HG03460 (cell line): ENCODE measurements at regions not wholly inside any gene's neighbourhood (a gene's known extent, or its start where the extent isn't known, plus 50 kb on each side); places are given as distances from the start of the nearest gene placed in this dataset.
"Not testable (repeated sequence)": the region's sequence is repeated elsewhere in the genome, so short reads cannot be mapped to it uniquely, and the experiment has no call there.

ENCODE experiments used
- ATAC-seq: cut with Tn5 transposase; IDR thresholded peaks from one replicate; pipeline ENCODE4 v1.9.1; 2021; ENCODE audit not compliant: unreplicated experiment

GRCh38 chr2:62412347-62412742 is 93.7 kb downstream of the TMEM17 start:
- ATAC-seq: no peak

DNA sequence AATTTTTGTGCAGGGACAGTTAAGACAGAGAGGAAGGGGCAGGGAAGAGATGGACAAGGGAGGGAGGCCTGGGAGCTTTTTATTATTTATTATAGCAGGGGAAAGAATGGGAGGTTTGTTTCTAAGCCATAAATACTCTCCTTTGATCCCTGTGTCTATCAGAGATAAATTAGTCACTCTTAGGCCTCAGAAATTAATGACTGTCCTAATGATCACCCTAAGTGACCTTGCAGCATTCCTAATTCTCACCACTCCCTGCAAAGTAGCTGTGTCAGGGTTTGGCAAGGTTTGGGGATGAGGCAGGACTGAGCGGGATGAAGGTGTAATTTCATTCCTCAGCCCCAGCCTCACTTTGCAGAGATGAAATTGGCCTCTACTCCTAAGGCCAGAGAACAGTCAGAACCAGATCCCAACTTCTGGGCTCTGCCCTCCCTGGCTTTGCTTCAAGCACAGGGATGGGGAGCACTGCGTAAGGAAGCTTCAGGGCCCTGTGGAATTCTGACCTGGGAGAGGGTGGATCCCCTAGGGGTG is 95.0 kb downstream of the TMEM17 start:
- ATAC-seq: no peak

GRCh38 chr2:62410015-62410453 is 96.0 kb downstream of the TMEM17 start:
- no peak for ATAC-seq

DNA sequence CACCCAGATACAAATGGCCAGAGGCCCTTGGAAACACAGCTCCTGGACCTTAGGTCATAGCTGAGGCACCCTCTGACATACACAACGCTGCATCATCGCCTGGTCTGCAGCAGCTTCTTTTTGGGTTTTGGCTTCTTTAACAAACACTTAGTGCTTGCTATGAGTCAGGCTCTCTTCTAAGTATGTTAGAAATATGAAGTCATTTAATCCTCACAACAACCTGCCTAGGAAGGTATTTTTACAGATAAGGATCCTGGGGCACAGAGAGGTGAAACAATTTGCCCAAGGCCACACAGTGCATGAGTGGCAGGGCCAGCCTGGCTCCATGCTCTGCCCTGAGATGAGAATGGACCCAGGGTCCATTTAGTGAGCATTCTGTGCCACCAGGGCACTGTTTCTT is 96.6 kb downstream of the TMEM17 start:
- ATAC-seq: no peak

- ATAC-seq: no peak
Observed at GRCh38 chr2:62408241-62408677, 97.7 kb downstream of the TMEM17 start.

GRCh38 chr2:62407838-62408237 is 98.2 kb downstream of the TMEM17 start:
- ATAC-seq: no peak

- ATAC-seq: no peak
Observed at GRCh38 chr2:62407401-62407800, 98.6 kb downstream of the TMEM17 start.

GRCh38 chr2:62406573-62407043 is 99.4 kb downstream of the TMEM17 start:
- no peak for ATAC-seq

DNA sequence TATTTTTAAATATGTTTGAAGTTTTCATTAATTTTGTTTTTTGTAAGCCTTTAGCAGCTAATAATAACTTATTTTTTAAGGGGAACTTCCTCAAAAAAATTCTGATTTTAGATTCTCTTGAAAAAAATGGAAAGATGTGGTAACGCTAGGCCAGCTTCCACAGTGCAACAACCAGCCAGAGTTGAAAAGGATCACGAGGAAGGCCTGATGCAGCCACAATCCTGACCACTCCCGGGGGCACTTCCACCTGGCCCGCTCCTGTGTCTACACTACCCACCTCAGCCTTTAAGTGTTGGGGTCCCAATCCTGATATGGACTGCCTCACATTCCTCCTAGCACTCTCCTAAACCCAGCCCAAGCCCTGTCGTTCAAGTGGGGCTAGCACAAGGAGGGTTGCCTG is 101.1 kb downstream of the TMEM17 start:
- no peak for ATAC-seq

DNA sequence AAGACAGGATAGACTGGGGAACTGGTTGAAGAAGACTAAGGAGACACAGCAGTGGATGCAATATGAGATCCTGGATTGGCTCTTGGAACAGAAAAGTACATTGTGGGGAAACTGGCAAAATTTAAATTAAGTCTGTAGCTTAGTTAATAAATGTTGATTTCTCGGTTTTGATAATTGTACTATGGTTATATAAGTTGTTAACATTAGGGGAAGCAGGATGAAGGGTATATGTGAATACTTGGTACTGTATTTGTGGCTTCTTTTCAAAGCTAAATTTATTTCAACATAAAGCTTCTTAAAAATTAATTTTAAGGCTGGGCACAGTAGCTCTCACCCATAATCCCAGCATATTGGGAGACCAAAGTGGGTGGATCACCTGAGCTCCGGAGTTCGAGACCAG is 103.8 kb downstream of the TMEM17 start:
- ATAC-seq: no peak

GRCh38 chr2:62398356-62398755 is 107.6 kb downstream of the TMEM17 start:
- ATAC-seq: no peak

DNA sequence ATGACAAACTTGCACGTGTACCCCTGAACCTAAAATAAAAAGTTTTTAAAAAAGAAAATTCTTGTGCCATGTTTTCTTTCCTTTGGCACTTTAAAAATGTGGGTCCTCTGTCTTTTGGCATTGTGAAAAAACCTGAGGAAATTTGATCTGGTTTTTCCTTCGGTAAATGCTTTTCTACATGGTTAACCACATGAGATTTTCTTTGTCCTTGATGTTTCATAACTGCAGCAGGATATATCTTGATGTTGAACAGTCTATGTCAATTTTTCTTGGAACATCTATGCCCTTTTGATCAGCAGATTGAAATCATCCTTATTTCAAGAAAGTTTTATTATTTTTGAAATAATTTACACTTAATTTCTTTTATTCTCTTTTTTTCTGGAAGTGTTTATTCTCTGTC is 109.1 kb downstream of the TMEM17 start:
- ATAC-seq: no peak

GRCh38 chr2:62393293-62393692 is 112.7 kb downstream of the TMEM17 start:
- ATAC-seq: no peak

GRCh38 chr2:62391696-62392095 is 114.3 kb downstream of the TMEM17 start:
- ATAC-seq: no peak

GRCh38 chr2:62386378-62386777 is 119.6 kb downstream of the TMEM17 start:
- not testable (repeated sequence) for ATAC-seq

GRCh38 chr2:62383846-62384245 is 122.1 kb downstream of the TMEM17 start:
- ATAC-seq: no peak

DNA sequence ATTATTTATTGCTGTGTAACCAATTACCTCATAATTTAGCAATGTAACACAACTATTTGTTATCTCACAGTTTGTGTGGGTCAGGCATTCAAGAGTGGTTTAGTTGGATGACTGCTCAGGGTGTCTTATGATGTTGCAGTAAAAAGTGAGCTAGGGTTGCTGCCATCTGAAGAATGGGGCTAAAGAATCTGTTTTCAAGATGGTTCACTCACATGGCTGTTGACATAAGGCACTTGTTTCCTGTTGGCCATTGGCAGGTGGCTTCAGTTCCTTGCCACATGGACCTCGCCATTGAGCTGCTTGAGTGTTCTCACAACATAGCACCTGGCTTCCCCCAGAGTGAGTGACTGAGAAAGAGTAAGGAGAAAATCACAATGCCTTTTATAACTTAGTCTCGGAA is 123.2 kb downstream of the TMEM17 start:
- ATAC-seq: no peak

GRCh38 chr2:62382122-62382521 is 123.9 kb downstream of the TMEM17 start:
- ATAC-seq: no peak

DNA sequence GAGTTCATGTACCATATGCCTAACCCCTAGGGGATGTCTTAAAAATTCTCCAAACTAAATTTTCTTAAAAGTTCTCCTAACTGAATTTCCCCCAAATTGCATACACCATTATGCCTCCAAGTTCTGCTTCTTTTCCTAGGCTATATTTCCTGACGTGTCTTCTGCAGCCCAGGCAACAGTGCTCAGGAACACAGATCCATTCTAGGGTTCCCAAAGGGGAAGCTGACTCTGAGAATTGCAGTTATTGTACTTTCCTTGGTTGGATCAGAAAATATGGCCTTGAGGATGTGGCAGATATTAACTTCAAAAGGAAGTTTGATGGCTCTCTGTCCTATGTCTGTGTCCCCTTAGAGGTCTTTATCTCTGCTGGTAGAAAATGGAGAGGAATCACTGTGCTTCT is 124.3 kb downstream of the TMEM17 start:
- ATAC-seq: no peak

- no peak for ATAC-seq
Observed at GRCh38 chr2:62379566-62379965, 126.4 kb downstream of the TMEM17 start.

GRCh38 chr2:62375113-62375420 is 130.9 kb downstream of the TMEM17 start:
- no peak for ATAC-seq

GRCh38 chr2:62374301-62375112 is 131.5 kb downstream of the TMEM17 start:
- ATAC-seq: no peak

GRCh38 chr2:62372824-62373223 is 133.2 kb downstream of the TMEM17 start:
- no peak for ATAC-seq
